Cardiac septum (tissue), 1 donor: ENCODE measurements at regions not wholly inside any gene's neighbourhood (a gene's known extent, or its start where the extent isn't known, plus 50 kb on each side); places are given as distances from the start of the nearest gene placed in this dataset.

ENCODE experiments used
- DNase-seq: peaks from one replicate; pipeline ENCODE4 v3.0.0-alpha.2; 2020; ENCODE audit warnings: low spot score
- intact Hi-C: fragments of 100-400 bp; cut with DNase I; formaldehyde crosslinking; loops from one replicate; pipeline ENCODE4 v1.14.0; 2022
- donor health status: DM: no; HTN: no; CAD: no.

- intact Hi-C loops: no loop called here
- no peak for DNase-seq
Measured at GRCh38 chr3:157819270-157820156, 286.7 kb downstream of the SHOX2 start.

- no peak for DNase-seq
- intact Hi-C loops: no loop called here
Measured at GRCh38 chr3:157816896-157817295, 289.3 kb downstream of the SHOX2 start.

- DNase-seq: no peak
- intact Hi-C loops: no loop called here
Measured at GRCh38 chr3:157816296-157816695, 289.9 kb downstream of the SHOX2 start.

GRCh38 chr3:157815739-157816138 lies 290.5 kb downstream of the SHOX2 start:
- no peak for DNase-seq
- intact Hi-C loops: no loop called here

- intact Hi-C loops: no loop called here
- DNase-seq: no peak
Measured at GRCh38 chr3:157810924-157811718, 295.1 kb downstream of the SHOX2 start.

DNA sequence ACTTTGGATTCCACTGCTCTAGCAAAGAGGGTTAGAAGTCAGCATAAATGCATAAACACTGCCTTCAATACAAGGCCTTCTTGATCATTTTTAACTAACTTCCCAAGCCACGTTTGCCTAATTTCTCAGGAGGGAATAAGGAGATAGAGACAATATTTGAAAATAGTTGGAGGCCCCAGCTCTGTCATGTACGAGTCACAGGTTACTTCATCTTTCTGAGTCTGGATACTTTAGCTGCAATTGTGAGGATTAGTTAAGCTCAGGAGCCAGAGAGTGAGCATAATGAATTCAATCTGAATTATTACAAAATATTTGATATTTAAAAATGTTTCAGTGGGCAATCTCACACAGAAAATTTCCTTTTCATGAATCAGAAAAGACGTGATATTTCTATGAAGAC lies 298.9 kb downstream of the SHOX2 start:
- intact Hi-C loops: no loop called here
- DNase-seq: no peak

DNA sequence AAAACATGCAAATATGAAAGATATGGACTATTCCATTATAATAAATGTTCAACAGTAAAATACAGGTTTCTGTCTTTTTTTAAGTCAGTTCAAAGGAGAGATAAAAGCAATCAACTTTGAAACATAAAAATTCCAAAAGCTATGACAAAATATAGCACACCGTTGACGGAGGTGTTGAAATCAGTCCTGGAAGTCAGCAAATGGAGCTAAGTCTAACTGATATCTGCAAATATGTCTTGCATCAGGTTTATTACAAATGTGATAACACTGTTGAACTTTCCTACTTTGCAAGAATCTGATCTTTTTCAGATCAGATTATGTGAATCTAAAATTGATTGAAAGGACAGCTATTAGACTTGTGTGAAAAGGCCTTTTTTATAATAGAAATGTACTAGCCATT lies 300.7 kb downstream of the SHOX2 start:
- intact Hi-C loops: no loop called here
- DNase-seq: no peak

- intact Hi-C loops: no loop called here
- DNase-seq: no peak
Measured at GRCh38 chr3:157794771-157795170, 291.6 kb upstream of the VEPH1 start.

GRCh38 chr3:157793745-157794144 lies 290.5 kb upstream of the VEPH1 start:
- no peak for DNase-seq
- intact Hi-C loops: no loop called here

DNA sequence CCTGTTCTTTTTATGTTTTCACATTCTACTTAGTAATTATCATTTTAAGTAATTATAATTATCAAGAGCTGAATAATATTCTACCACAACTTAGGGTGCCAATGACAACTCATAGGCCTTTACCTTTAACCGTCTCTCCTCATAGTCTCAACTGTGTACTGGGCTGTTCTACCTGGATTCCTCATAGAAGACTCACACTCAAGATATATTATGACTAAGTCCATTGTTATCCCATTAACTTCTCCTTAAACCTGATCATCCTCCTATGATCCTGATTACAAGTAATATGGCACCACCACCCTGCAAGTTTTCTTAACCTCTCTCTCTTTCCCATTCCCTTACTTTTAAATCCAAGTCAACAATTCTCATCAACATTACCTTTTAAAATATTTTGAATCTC lies 285.9 kb upstream of the VEPH1 start:
- DNase-seq: no peak
- intact Hi-C loops: no loop called here

GRCh38 chr3:157786618-157787017 lies 283.4 kb upstream of the VEPH1 start:
- DNase-seq: no peak
- intact Hi-C loops: no loop called here

DNA sequence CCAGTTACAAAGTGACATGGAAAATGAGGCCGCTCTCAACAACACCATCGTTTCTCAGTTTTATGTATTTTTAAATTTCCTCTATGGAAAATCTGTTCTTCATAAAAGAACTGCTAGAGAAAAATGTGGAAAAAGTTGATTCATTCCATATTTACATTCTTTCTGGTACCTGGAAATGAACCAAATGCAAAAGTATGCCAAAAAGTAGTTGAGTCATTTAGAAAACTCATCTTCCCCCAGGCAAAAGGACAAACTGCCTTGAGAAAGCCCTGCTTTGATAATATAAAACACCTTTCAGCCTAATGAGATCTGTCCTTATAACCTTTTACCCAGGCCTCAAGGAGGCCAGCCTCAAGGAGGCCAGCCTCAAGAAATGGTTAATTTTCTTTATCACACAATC lies 283.0 kb upstream of the VEPH1 start:
- DNase-seq: no peak
- intact Hi-C loops: no loop called here

DNA sequence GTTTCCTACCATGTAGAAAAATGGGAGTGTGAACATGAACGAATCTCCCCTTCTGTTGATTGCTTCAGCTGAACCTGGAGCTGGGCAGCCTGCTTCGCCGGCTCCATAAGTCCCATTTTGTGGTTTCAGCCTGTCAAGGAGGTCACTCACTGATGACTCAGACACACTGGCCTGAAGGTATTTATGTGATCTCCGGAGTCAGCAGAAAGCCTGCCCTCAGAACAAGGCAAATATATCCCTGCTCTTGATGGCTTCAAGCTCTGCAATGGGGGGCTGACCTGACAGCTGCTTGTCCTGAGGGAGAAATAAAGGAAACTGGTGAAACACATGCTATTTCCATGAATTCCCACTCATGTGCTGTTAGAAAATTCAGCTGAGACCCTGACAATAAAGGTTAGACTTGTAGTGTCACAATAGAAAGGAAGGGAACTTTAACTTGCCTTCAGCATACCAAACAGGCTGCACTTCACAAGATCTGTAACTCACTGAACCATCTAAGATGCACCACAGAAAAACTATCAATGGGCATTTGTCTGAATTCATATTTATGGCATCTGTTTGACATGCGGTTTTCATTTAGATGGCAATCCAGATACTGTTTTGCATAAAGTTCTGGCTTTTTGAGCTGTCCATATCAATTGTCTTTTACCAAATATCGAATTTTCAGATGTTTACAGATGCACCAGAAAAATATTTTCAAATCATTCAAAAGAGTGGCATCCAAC lies 282.0 kb upstream of the VEPH1 start:
- intact Hi-C loops: no loop called here
- DNase-seq: no peak

- no peak for DNase-seq
- intact Hi-C loops: no loop called here
Measured at GRCh38 chr3:157782236-157782635, 279.0 kb upstream of the VEPH1 start.

GRCh38 chr3:157776861-157777260 lies 273.6 kb upstream of the VEPH1 start:
- DNase-seq: no peak
- intact Hi-C loops: no loop called here

DNA sequence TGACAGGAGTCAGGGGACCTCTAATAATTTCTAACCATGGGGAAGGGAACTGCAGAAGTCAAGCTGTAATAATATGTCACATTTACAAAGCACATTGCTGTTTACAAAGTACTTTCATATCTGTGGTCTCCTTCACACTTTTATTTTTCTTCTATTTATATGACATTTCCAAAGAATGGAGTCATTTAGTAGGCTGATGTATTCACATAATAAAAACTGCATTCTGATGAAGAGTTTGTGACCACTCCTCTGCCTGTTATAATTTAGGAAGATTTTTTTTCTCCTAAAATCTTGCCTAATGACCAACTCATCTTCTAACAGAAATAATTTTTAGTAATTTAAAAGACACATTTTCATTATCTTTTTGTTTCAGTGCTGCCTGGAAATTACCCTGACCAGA lies 272.2 kb upstream of the VEPH1 start:
- DNase-seq: no peak
- intact Hi-C loops: no loop called here

GRCh38 chr3:157769378-157769777 lies 266.2 kb upstream of the VEPH1 start:
- intact Hi-C loops: no loop called here

DNA sequence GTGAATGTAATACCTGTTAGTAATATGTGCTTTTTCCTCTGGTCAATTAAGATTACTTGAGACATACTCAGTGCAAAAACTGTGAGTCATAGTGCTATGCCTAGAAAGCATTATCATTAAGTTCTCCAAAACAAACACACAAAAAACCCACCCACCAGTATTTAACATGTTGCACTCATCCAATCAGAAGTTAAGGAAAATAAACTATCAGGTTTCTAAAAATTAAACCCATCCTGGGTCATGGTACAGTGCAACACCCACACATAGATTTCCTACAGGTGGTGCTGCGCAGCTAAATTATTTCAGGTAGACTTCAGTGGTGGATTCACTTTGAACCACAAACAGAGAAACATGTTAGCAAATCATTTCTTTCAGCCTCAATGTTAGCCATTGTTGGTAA lies 264.4 kb upstream of the VEPH1 start:
- no peak for DNase-seq
- intact Hi-C loops: no loop called here

More at GRCh38 chr3:157769378-157769777, 266.2 kb upstream of the VEPH1 start:
- no peak for DNase-seq

DNA sequence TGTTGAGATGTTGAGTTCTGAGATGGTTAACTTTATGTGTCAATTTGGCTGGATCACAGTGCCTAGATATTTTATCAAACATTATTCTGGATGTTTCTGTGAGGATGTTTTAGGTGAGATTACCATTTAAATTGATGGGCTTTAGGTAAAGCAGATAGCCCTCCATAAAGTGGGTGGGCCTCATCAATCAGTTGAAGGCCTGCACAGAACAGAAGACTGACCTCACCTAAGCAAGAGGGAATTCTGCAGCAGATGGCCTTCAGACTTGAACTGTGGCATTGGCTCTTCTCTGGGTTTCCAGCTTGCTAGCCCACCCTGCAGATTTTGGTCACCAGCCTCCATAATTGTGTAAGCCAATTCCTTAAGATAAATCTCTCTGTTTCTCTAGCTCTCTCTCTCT lies 260.4 kb upstream of the VEPH1 start:
- DNase-seq: no peak
- intact Hi-C loops: no loop called here

DNA sequence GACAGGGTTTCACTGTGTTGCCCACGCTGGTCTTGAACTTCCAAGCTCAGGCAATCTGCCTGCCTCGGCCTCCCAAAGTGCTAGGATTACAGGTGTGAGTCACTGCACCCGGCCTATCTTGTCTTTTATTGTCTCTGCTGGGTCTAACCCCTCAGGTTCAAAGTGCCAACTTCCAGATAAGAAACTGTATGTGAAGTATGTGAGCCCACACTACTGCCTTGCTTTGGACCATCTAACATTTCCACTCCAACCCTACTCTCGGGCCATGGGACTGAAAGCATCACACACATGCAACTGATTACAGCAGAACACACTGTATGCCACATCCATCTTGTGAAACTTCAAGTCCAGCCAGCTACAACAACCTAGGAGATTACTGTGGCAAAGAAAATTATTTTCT lies 256.1 kb upstream of the VEPH1 start:
- no peak for DNase-seq
- intact Hi-C loops: no loop called here
